Activated naive CD8-positive, alpha-beta T cell (primary cell): ENCODE measurements at regions not wholly inside any gene's neighbourhood (a gene's known extent, or its start where the extent isn't known, plus 50 kb on each side); places are given as distances from the start of the nearest gene placed in this dataset.

Source experiments
- H3K27ac Mint-ChIP-seq: one replicate; pipeline ENCODE4 v1.8.0; 2021; ENCODE audit warnings: mixed read lengths
- H3K27me3 Mint-ChIP-seq: one replicate; pipeline ENCODE4 v1.8.0; 2021; ENCODE audit warnings: mixed read lengths
- H3K36me3 Mint-ChIP-seq: one replicate; pipeline ENCODE4 v1.8.0; 2021; ENCODE audit warnings: mixed read lengths
- H3K4me1 Mint-ChIP-seq: one replicate; pipeline ENCODE4 v1.8.0; 2021; ENCODE audit warnings: low read depth, mixed read lengths
- H3K4me3 Mint-ChIP-seq: one replicate; pipeline ENCODE4 v1.8.0; 2021; ENCODE audit warnings: mild to moderate bottlenecking, mixed read lengths
- H3K9me3 Mint-ChIP-seq: one replicate; pipeline ENCODE4 v1.8.0; 2021; ENCODE audit warnings: low read depth, mixed read lengths

- Mint-ChIP-seq H3K27ac (no peak overlapping the region), H3K4me1 (no peaks in the 10 kb centered on the region), H3K27me3 (no peaks in the 10 kb centered on the region), H3K4me3 (no peak overlapping the region), H3K9me3 (no peaks in the 10 kb centered on the region), H3K36me3 (peaks cover 4% of the 10 kb centered on the region)
Measured at GRCh38 chr14:95409477-95410272, 90.0 kb upstream of the CLMN start.

GRCh38 chr14:95408731-95409476 lies 89.2 kb upstream of the CLMN start:
- Mint-ChIP-seq H3K9me3 (no peaks in the 10 kb centered on the region), H3K36me3 (peaks cover 4% of the 10 kb centered on the region), H3K27ac (no peak overlapping the region), H3K4me3 (no peak overlapping the region), H3K27me3 (no peaks in the 10 kb centered on the region), H3K4me1 (no peaks in the 10 kb centered on the region)

- H3K36me3 Mint-ChIP-seq = peaks cover 2% of the 10 kb centered on the region
- no peak overlapping the region for H3K27ac Mint-ChIP-seq
- no peaks in the 10 kb centered on the region for H3K4me1 Mint-ChIP-seq
- H3K27me3 Mint-ChIP-seq = no peaks in the 10 kb centered on the region
- H3K4me3 Mint-ChIP-seq = no peak overlapping the region
- no peaks in the 10 kb centered on the region for H3K9me3 Mint-ChIP-seq
Measured at GRCh38 chr14:95407354-95407753, 87.6 kb upstream of the CLMN start.

GRCh38 chr14:95406756-95407277 lies 87.1 kb upstream of the CLMN start:
- Mint-ChIP-seq H3K27ac (no peak overlapping the region), H3K4me1 (no peaks in the 10 kb centered on the region), H3K36me3 (no peaks in the 10 kb centered on the region), H3K9me3 (no peaks in the 10 kb centered on the region), H3K27me3 (no peaks in the 10 kb centered on the region), H3K4me3 (no peak overlapping the region)

GRCh38 chr14:95404583-95404982 lies 84.9 kb upstream of the CLMN start:
- Mint-ChIP-seq H3K27me3 (no peaks in the 10 kb centered on the region), H3K27ac (no peak overlapping the region), H3K4me1 (no peaks in the 10 kb centered on the region), H3K36me3 (no peaks in the 10 kb centered on the region), H3K9me3 (no peaks in the 10 kb centered on the region), H3K4me3 (no peak overlapping the region)

GRCh38 chr14:95402578-95402977 lies 82.9 kb upstream of the CLMN start:
- Mint-ChIP-seq H3K4me1 (no peaks in the 10 kb centered on the region), H3K9me3 (no peaks in the 10 kb centered on the region), H3K36me3 (no peaks in the 10 kb centered on the region), H3K27me3 (no peaks in the 10 kb centered on the region), H3K27ac (no peak overlapping the region), H3K4me3 (no peak overlapping the region)

- Mint-ChIP-seq H3K4me3 (no peak overlapping the region), H3K27me3 (no peaks in the 10 kb centered on the region), H3K36me3 (no peaks in the 10 kb centered on the region), H3K27ac (no peak overlapping the region), H3K4me1 (no peaks in the 10 kb centered on the region), H3K9me3 (no peaks in the 10 kb centered on the region)
Measured at GRCh38 chr14:95402176-95402575, 82.5 kb upstream of the CLMN start.

GRCh38 chr14:95398630-95399547 lies 79.2 kb upstream of the CLMN start:
- H3K4me1 Mint-ChIP-seq = no peaks in the 10 kb centered on the region
- H3K4me3 Mint-ChIP-seq = no peak overlapping the region
- no peaks in the 10 kb centered on the region for H3K36me3 Mint-ChIP-seq
- no peaks in the 10 kb centered on the region for H3K27me3 Mint-ChIP-seq
- no peaks in the 10 kb centered on the region for H3K9me3 Mint-ChIP-seq
- no peak overlapping the region for H3K27ac Mint-ChIP-seq

GRCh38 chr14:95397325-95397724 lies 77.6 kb upstream of the CLMN start:
- H3K27me3 Mint-ChIP-seq = no peaks in the 10 kb centered on the region
- H3K9me3 Mint-ChIP-seq = no peaks in the 10 kb centered on the region
- H3K4me1 Mint-ChIP-seq = no peaks in the 10 kb centered on the region
- no peak overlapping the region for H3K4me3 Mint-ChIP-seq
- H3K36me3 Mint-ChIP-seq = no peaks in the 10 kb centered on the region
- H3K27ac Mint-ChIP-seq = no peak overlapping the region

- H3K9me3 Mint-ChIP-seq = no peaks in the 10 kb centered on the region
- H3K4me3 Mint-ChIP-seq = no peak overlapping the region
- H3K27ac Mint-ChIP-seq = no peak overlapping the region
- H3K36me3 Mint-ChIP-seq = no peaks in the 10 kb centered on the region
- H3K4me1 Mint-ChIP-seq = no peaks in the 10 kb centered on the region
- no peaks in the 10 kb centered on the region for H3K27me3 Mint-ChIP-seq
Measured at GRCh38 chr14:95396221-95396620, 76.5 kb upstream of the CLMN start.

- Mint-ChIP-seq H3K4me1 (no peaks in the 10 kb centered on the region), H3K27ac (no peak overlapping the region), H3K4me3 (no peak overlapping the region), H3K36me3 (no peaks in the 10 kb centered on the region), H3K9me3 (no peaks in the 10 kb centered on the region), H3K27me3 (peaks cover 2% of the 10 kb centered on the region)
Measured at GRCh38 chr14:95395098-95395737, 75.5 kb upstream of the CLMN start.

- Mint-ChIP-seq H3K9me3 (no peaks in the 10 kb centered on the region), H3K4me1 (no peaks in the 10 kb centered on the region), H3K27ac (no peak overlapping the region), H3K4me3 (no peak overlapping the region), H3K36me3 (no peaks in the 10 kb centered on the region), H3K27me3 (peaks cover 2% of the 10 kb centered on the region)
Measured at GRCh38 chr14:95394297-95395097, 74.8 kb upstream of the CLMN start.

- H3K4me1 Mint-ChIP-seq = no peaks in the 10 kb centered on the region
- H3K36me3 Mint-ChIP-seq = no peaks in the 10 kb centered on the region
- H3K9me3 Mint-ChIP-seq = no peaks in the 10 kb centered on the region
- H3K4me3 Mint-ChIP-seq = no peak overlapping the region
- H3K27ac Mint-ChIP-seq = no peak overlapping the region
- H3K27me3 Mint-ChIP-seq = peaks cover 4% of the 10 kb centered on the region
Measured at GRCh38 chr14:95392841-95393240, 73.1 kb upstream of the CLMN start.

- H3K4me3 Mint-ChIP-seq = no peak overlapping the region
- peaks cover 5% of the 10 kb centered on the region for H3K27me3 Mint-ChIP-seq
Measured at GRCh38 chr14:95391331-95391730, 71.6 kb upstream of the CLMN start.

More at GRCh38 chr14:95391331-95391730, 71.6 kb upstream of the CLMN start:
- H3K27ac Mint-ChIP-seq = no peak overlapping the region
- no peaks in the 10 kb centered on the region for H3K4me1 Mint-ChIP-seq
- H3K9me3 Mint-ChIP-seq = no peaks in the 10 kb centered on the region
- no peaks in the 10 kb centered on the region for H3K36me3 Mint-ChIP-seq
